ENCODE measurements at regions not wholly inside any gene's neighbourhood (a gene's known extent, or its start where the extent isn't known, plus 50 kb on each side); places are given as distances from the start of the nearest gene placed in this dataset.
"Not testable (repeated sequence)": the region's sequence is repeated elsewhere in the genome, so short reads cannot be mapped to it uniquely, and the experiment has no call there.

- DNase-seq, result peak; percentile 25 to 47 (median 39)
Observed at GRCh38 chr12:111271674-111272418, 97.0 kb downstream of the PHETA1 start.

DNA sequence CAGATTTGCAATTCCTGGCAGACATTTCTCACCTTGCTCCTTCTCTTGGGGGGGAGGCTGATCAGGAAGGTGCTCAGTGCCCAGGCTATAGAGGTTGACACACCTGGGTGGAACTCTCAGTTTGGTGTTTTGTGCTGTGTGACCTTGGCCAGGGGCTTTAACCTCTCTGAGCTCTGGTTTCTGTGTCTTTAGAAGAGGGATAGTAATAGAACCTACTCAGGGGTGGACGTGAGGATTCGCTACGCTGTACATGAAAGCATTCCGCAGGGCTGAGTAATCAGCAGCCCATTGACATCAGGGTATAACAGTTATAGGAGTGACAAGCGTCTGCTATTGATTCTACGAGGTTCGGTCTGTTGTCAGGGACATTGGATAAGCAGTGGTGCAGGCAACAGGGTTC, 98.1 kb downstream of the PHETA1 start:
- DNase-seq, result no peak

DNA sequence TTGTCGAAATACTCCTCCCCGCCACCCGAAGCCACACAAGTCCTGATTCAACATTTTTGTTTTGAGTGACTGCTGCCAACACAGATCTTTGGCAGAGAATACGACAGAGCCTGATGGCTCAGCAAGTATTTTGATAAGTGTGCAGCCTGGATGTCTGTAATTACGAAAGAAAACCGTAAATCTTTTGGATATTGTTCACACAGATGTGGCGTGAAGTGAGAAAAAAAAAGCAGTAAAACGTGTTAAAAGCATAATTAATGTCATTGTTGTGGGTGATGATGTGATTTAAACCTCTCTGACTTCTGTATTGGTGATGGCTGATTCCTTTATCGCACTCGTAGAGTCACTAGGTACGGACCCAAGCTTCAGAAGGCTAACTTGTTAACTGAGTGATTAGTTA, 98.7 kb downstream of the PHETA1 start:
- DNase-seq, result no peak

DNA sequence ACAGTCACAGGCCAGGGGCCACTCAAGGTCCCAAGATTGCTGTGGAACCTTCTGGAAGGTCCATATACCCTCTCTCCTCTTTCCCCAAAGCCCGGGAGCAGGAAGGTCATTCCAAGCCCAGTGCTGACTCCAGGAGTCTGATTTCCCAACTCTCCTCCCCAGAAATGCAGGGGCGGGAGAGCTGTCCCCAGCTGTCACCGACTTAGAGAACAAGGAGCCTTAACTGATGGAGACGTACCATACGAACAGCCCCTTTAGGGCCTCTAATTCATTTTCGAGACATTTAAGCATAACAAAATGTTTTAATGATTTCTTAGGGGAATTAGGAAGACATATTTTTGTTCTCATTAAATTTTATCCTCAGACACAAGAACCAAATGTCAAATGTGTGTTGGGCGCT, 99.2 kb downstream of the PHETA1 start:
- no peak for DNase-seq

DNA sequence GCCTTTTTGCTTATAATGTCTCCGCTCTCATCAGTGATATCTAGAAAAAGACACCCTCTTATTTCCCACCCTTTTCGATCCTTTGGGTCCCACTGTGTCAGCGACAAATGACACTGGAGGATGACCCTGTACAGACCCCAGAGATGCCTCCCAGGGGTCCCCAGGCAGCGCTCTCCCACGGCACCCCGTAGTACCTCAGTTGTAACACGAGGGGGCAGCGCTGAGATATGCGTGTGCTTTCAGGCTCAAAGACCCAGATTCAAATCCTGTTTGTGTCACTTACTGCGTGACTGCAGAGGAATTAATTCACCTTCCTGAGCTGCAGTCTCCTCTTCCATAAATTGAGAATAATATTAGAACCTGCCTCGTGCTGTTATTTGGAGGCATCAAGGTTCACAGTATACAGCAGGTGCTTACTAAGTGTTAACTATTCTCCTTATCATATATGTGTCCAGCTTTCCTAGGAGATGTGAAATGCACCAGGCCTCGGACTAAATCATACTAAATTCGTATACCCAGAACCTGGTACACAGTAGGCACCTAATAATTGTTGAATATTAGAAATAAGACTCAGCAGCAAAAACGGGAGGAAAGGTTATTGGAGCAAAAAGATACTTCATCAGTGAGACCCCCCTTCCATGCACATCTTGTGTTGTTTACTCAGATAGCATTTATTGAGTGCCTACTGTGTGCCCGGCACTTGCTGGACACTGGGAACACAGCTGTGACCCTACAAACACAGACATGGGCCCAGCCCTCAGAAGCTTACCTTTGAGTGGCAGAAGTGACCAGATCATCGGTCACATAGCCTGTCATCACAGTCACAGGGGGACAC, 99.9 kb downstream of the PHETA1 start:
- DNase-seq, result peak; percentile 33 to 42 (median 37)

DNA sequence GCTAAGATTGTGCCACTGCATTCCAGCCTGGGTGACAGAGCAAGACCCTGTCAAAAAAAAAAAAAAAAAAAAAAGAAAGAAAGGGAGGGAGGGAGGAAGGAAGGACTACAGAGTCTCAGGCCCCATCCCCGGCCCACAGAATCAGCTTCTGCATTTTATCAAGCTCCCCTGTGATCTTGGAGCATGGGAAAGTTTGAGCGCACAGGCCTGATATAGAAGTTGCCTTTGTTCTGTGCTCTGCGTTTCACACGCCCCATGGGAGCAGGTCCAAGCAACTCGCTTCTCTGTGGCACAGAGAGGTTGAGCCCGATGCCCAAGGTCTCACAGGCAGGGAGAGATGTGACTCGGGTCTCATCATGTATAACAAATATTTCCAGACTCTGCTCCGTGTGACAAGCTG, 101.8 kb downstream of the PHETA1 start:
- DNase-seq, result peak; percentile 14 to 36 (median 28)

- peak; percentile 47 to 62 (median 55) for DNase-seq
Observed at GRCh38 chr12:111261911-111262676, 106.8 kb downstream of the PHETA1 start.

DNA sequence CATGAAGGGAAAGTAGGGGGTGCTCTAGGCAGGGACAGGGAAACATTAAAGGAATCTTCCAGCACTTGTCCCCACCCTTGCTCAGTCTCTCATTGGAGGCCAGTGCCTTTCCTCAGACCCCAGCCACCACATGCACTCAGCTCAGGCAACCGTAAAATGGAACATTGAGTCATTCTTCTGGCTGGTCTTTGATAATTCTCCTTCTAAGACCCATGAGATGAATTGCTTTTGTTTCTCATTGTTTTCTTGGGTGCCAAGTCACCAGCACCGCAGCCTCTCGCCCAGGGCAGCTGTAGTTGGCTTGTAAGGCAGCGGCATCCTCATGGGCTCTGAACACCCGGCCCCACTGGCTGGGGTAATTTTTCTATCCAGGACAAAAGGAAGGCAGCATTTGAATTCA, 108.2 kb downstream of the PHETA1 start:
- no peak for DNase-seq

DNA sequence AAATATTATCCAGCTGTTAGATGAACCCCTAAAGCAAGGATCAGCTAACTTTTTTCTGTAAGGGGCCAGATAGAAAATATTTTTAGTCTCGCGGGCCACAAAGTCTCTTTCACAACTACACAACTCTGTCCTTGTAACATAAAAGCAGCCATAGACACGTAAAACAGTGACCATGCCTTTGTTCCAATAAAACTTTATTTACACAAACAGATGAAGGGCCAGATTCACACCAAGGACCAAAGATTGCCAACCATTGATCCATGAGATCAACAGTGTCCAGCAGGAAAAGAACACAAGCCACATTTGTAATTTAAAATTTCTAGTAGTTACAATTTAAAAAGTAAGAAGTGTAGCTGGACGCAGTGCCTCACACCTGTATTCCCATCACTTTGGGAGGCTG, 109.7 kb downstream of the PHETA1 start:
- DNase-seq, result no peak

GRCh38 chr12:111258081-111258480, 110.8 kb downstream of the PHETA1 start:
- not testable (repeated sequence) for DNase-seq

- no peak for DNase-seq
Observed at GRCh38 chr12:111257435-111257902, 111.4 kb downstream of the PHETA1 start.

DNA sequence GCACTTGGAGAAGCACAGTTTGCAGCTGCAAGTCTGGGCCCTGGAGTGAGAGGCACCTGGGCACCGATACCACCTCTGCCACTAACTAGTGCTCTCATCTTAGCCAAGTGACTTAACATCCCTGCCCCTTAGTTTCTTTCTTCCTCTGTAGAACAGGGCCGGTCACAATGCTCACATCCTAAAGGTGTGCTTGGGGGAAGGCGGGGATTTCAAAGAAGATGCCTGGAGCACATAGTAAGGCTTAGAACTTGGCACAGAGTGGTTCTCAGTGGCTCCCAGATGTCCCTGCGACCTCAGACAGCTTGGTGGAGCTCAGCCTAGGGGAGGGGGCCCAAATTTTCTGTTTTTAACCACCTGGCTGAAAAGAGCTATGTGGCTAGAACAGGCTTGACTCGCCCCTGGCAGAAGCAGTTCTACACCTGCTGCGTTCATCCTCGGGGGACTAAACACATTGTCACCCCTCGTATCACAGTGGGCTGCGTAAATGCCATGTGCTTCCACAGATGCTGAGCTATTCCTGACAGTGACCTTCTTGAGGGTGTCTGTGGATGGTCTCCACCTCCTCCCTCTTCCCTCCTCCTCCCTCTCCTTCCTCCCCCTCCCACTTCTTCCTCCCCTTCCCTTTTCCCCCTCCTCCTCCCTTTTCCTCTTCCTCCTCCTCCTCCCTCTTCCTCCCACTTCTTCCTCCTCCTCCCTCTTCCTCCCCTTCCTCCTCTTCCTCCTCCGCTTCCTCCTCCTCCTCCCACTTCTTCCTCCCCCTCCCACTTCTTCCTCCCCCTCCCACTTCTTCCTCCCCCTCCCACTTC, 112.1 kb downstream of the PHETA1 start:
- DNase-seq, result no peak

GRCh38 chr12:111255261-111255660, 113.6 kb downstream of the PHETA1 start:
- DNase-seq, result no peak

DNA sequence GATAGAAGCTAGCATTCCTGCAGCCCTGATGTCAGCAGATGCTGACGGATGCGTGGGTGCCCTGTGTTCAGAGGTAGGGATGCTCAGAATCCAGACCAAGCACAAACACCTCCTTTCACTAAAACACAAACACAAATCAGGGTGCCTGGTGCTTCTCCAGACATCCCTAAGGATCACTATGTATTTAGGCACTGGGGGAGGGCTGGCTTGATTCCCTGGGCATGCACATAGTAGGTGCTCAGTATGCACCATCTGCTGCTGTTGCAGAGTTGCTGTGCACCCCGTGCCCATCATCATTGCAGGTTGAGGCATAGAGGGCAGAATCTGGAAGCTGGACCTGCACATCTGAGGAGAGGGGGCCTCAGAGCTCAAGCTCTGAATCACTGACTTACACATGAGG, 114.8 kb downstream of the PHETA1 start:
- no peak for DNase-seq

- no peak for DNase-seq
Observed at GRCh38 chr12:111253213-111253612, 115.7 kb downstream of the PHETA1 start.

- no peak for DNase-seq
Observed at GRCh38 chr12:111251787-111252186, 117.1 kb downstream of the PHETA1 start.

DNA sequence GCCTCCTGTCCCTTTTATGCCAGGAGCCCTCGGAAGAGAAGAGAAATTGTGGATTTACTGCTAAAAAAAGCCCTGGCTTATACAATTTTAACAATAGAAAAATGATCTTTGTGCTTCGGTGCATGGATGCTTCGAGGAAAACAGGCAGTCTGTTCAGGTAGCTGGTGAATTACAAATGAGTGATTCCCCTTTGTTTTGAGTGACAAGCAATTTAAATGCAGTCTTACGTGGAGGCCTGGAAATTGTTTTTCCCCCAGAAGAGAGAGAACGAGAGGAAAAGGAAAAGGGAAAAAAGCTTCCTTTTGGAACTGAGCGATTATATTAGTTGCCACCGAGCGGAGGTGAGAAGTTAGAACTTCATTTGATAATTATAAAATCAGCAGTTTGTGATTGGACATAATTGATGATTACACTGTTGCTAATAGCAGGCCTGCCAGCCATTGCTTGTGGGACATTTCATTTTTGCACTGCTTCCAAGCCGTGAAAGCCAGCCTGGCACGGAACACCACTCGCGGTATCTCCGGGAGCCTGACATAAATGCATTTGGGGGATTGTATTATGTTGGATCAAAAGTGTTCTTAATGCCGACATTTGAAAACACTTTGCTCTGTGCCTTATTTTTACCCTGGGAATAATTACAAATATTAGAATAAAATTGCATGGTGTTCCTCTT, 117.7 kb downstream of the PHETA1 start:
- DNase-seq, result no peak

DNA sequence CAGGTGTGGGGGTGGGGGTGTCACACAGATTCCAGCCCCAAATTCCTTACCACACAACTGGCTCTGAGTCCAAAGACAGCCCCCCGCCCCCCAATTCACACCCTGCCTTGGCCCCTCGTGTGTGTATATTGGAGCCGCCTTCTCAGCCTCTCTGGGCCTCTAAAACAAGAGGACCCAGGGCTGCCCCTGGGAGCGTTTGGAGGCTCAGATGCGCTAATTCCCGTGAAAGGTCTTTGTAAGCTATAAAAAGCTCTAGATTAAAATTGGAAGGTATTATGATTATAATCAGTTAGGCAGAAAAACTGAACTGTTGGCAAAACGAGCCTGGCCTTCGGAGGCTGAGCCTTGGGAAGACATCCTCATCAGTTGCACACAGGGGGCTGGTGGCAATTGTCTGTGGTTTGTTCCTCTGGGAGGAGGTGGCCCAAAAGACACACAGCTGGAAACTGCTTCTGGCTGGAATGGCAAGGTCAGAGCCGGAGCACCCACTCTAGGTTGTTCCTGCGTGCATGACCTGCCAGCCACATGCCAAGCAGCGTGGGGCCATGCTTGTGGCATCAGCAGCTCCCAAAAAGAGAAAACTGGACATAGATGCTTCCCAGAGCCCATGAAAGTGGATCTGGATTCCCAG, 118.5 kb downstream of the PHETA1 start:
- DNase-seq, result no peak

GRCh38 chr12:111249757-111250156, 119.1 kb downstream of the PHETA1 start:
- DNase-seq, result no peak

GRCh38 chr12:111249018-111249370, 119.9 kb downstream of the PHETA1 start:
- peak in 1 of 3 donors; percentile 10 for DNase-seq

Measured in suppressor macrophage treated with lipopolysaccharide for 1 hour (primary cell).